ENCODE measurements at regions not wholly inside any gene's neighbourhood (a gene's known extent, or its start where the extent isn't known, plus 50 kb on each side); places are given as distances from the start of the nearest gene placed in this dataset.

- Histone ChIP-seq H3K36me3 (ENCODE audit: insufficient read depth) (no peaks in the 10 kb centered on the region), H3K27me3 (ENCODE audit: insufficient read depth) (no peaks in the 10 kb centered on the region), H3K9me2 (ENCODE audit: insufficient read depth) (no peaks in the 10 kb centered on the region), H3K4me1 (ENCODE audit: insufficient read depth) (no peaks in the 10 kb centered on the region), H3K27ac (ENCODE audit: low read depth) (no peak overlapping the region), H3K4me2 (no peak overlapping the region), H3K4me3 (no peak overlapping the region), H4K20me1 (replicated peaks; ENCODE audit: insufficient read depth) (no peaks in the 10 kb centered on the region), H3F3A (replicated peaks; ENCODE audit: low read depth) (no peaks in the 10 kb centered on the region), H3K79me2 (replicated peaks; ENCODE audit: insufficient read depth) (no peaks in the 10 kb centered on the region), H2AFZ (no peak overlapping the region)
- Mint-ChIP-seq H3K4me1 (no peaks in the 10 kb centered on the region), H3K36me3 (ENCODE audit: low read depth) (peaks cover 8% of the 10 kb centered on the region), H3K27ac (no peak overlapping the region), H3K27me3 (ENCODE audit: insufficient read depth, low read depth, poor library complexity) (no peaks in the 10 kb centered on the region), H3K4me3 (no peak overlapping the region), H3K9me3 (peaks cover 11% of the 10 kb centered on the region)
- TF ChIP-seq ZNF114 (CRISPR knock-in tag; IDR thresholded peaks at IDR 0.05) (no peak), ETS1 (IDR thresholded peaks at IDR 0.05) (no peak), EZH2phosphoT487 (IDR thresholded peaks at IDR 0.05; ENCODE audit: unreplicated experiment) (no peak)
- DNase-seq (ENCODE audit: low spot score) (no peak), ATAC-seq (no peak)
These were observed 72.3 kb downstream of the ZNF503 start for GRCh38 chr10:75329190-75329745.

GRCh38 chr10:75326306-75326705 lies 75.3 kb downstream of the ZNF503 start:
- H3K9me3 Mint-ChIP-seq = peaks cover 6% of the 10 kb centered on the region; the same call in 2 of the 3 replicates
- Histone ChIP-seq H3K4me2 (no peak overlapping the region), H3K27ac (ENCODE audit: low read depth) (no peak overlapping the region), H3K79me2 (replicated peaks; ENCODE audit: insufficient read depth) (no peaks in the 10 kb centered on the region), H3K36me3 (ENCODE audit: insufficient read depth) (no peaks in the 10 kb centered on the region), H3K9me2 (ENCODE audit: insufficient read depth) (no peaks in the 10 kb centered on the region), H3K4me3 (no peak overlapping the region), H2AFZ (no peak overlapping the region), H3K4me1 (ENCODE audit: insufficient read depth) (no peaks in the 10 kb centered on the region), H3K27me3 (ENCODE audit: insufficient read depth) (no peaks in the 10 kb centered on the region), H4K20me1 (replicated peaks; ENCODE audit: insufficient read depth) (no peaks in the 10 kb centered on the region), H3F3A (replicated peaks; ENCODE audit: low read depth) (no peaks in the 10 kb centered on the region)
- no peak for ATAC-seq
- no peaks in the 10 kb centered on the region for H3K4me1 Mint-ChIP-seq
- H3K4me3 Mint-ChIP-seq = no peak overlapping the region
- H3K27ac Mint-ChIP-seq = no peak overlapping the region
- no peaks in the 10 kb centered on the region for H3K36me3 Mint-ChIP-seq (ENCODE audit: low read depth)
- DNase-seq (ENCODE audit: low spot score) = no peak
- H3K27me3 Mint-ChIP-seq (ENCODE audit: insufficient read depth, low read depth, poor library complexity) = no peaks in the 10 kb centered on the region
- no peak for TF ChIP-seq ZNF114 (CRISPR knock-in tag; IDR thresholded peaks at IDR 0.05)
- TF ChIP-seq POLR2AphosphoS5 (IDR thresholded peaks at IDR 0.05; ENCODE audit: low read depth) = no peak
- TF ChIP-seq EZH2 (IDR thresholded peaks at IDR 0.05; ENCODE audit: low read depth, unreplicated experiment) = no peak
- TF ChIP-seq NANOG (IDR thresholded peaks at IDR 0.05; ENCODE audit: borderline replicate concordance) = no peak
- TF ChIP-seq CREB1 (CRISPR knock-in tag; IDR thresholded peaks at IDR 0.05; ENCODE audit: low read depth) = no peak
- TF ChIP-seq EZH2phosphoT487 (IDR thresholded peaks at IDR 0.05; ENCODE audit: unreplicated experiment) = no peak
- TF ChIP-seq ETS1 (IDR thresholded peaks at IDR 0.05) = no peak
- TF ChIP-seq CTCF (conservative IDR thresholded peaks at IDR 0.05; ENCODE audit: low read depth in 2 of 2) = no peak
- no peak for TF ChIP-seq STAT1 (IDR thresholded peaks at IDR 0.05; ENCODE audit: unreplicated experiment)
- no peak for TF ChIP-seq ZNF462 (CRISPR knock-in tag; IDR thresholded peaks at IDR 0.05)
